ENCODE measurements at regions not wholly inside any gene's neighbourhood (a gene's known extent, or its start where the extent isn't known, plus 50 kb on each side); places are given as distances from the start of the nearest gene placed in this dataset.

DNA sequence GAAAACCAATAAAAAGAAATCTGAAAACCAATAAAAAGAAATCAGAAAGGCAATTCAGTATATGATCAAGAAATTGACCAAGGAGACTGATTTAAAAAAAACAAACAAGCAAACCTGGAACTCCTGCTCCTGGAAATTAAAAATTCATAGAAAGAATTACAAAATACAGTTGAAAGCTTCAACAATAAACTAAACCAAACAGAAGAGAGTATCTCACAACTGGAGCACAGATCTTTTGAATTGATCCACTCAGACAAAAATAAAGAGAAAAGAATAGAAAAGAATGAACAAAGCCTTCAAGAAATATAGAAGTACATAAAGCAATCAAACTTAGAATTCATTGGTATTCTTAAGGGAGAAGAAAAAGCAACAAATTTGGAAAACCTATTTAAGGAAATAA, 271.4 kb downstream of the MBNL1 start:
- no peak overlapping the region for H2AFZ ChIP-seq (ENCODE audit: control insufficient read depth, low read depth, low read length)
- CTCF ChIA-PET: interaction anchor here (0.6 to 1.4 kb wide), 4 partner anchors 44 to 1081 kb away, joined by 3 to 7 read pairs (median 4); no protein-coding TSS in a partner anchor

More for the DNA sequence above, 271.4 kb downstream of the MBNL1 start:
- no peak for TF ChIP-seq ESRRA (IDR thresholded peaks at IDR 0.05; ENCODE audit: low read length)
- TF ChIP-seq NFYA (IDR thresholded peaks at IDR 0.05; ENCODE audit: borderline replicate concordance, low read depth, low read length): no peak
- no peak for TF ChIP-seq BHLHE40 (IDR thresholded peaks at IDR 0.05; ENCODE audit: borderline replicate concordance in 1 of 2, low read depth in 2 of 2, low read length in 1 of 2)
- no peak for TF ChIP-seq IRF4 (IDR thresholded peaks at IDR 0.05; ENCODE audit: low read depth, low read length)
- no peak for TF ChIP-seq IKZF1 (conservative IDR thresholded peaks at IDR 0.05)
- TF ChIP-seq GATAD2B (conservative IDR thresholded peaks at IDR 0.05; ENCODE audit: low read depth): no peak
- no peak for TF ChIP-seq SRF (IDR thresholded peaks at IDR 0.05; ENCODE audit: low read depth in 2 of 2, low read length in 2 of 2)
- TF ChIP-seq HCFC1 (IDR thresholded peaks at IDR 0.05; ENCODE audit: low read length): no peak
- TF ChIP-seq ZBED1 (IDR thresholded peaks at IDR 0.05; ENCODE audit: borderline replicate concordance): no peak
- TF ChIP-seq, protein P1, sequence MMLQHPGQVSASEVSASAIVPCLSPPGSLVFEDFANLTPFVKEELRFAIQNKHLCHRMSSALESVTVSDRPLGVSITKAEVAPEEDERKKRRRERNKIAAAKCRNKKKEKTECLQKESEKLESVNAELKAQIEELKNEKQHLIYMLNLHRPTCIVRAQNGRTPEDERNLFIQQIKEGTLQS (IDR thresholded peaks at IDR 0.05; ENCODE audit: borderline replicate concordance, extremely low read depth, low read depth, low read length): no peak
- TF ChIP-seq GABPA (IDR thresholded peaks at IDR 0.05; ENCODE audit: low read depth): no peak
- TF ChIP-seq, protein P2, sequence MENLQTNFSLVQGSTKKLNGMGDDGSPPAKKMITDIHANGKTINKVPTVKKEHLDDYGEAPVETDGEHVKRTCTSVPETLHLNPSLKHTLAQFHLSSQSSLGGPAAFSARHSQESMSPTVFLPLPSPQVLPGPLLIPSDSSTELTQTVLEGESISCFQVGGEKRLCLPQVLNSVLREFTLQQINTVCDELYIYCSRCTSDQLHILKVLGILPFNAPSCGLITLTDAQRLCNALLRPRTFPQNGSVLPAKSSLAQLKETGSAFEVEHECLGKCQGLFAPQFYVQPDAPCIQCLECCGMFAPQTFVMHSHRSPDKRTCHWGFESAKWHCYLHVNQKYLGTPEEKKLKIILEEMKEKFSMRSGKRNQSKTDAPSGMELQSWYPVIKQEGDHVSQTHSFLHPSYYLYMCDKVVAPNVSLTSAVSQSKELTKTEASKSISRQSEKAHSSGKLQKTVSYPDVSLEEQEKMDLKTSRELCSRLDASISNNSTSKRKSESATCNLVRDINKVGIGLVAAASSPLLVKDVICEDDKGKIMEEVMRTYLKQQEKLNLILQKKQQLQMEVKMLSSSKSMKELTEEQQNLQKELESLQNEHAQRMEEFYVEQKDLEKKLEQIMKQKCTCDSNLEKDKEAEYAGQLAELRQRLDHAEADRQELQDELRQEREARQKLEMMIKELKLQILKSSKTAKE (IDR thresholded peaks at IDR 0.05; ENCODE audit: low read depth, poor library complexity, severe bottlenecking): no peak
- TF ChIP-seq, protein P3, sequence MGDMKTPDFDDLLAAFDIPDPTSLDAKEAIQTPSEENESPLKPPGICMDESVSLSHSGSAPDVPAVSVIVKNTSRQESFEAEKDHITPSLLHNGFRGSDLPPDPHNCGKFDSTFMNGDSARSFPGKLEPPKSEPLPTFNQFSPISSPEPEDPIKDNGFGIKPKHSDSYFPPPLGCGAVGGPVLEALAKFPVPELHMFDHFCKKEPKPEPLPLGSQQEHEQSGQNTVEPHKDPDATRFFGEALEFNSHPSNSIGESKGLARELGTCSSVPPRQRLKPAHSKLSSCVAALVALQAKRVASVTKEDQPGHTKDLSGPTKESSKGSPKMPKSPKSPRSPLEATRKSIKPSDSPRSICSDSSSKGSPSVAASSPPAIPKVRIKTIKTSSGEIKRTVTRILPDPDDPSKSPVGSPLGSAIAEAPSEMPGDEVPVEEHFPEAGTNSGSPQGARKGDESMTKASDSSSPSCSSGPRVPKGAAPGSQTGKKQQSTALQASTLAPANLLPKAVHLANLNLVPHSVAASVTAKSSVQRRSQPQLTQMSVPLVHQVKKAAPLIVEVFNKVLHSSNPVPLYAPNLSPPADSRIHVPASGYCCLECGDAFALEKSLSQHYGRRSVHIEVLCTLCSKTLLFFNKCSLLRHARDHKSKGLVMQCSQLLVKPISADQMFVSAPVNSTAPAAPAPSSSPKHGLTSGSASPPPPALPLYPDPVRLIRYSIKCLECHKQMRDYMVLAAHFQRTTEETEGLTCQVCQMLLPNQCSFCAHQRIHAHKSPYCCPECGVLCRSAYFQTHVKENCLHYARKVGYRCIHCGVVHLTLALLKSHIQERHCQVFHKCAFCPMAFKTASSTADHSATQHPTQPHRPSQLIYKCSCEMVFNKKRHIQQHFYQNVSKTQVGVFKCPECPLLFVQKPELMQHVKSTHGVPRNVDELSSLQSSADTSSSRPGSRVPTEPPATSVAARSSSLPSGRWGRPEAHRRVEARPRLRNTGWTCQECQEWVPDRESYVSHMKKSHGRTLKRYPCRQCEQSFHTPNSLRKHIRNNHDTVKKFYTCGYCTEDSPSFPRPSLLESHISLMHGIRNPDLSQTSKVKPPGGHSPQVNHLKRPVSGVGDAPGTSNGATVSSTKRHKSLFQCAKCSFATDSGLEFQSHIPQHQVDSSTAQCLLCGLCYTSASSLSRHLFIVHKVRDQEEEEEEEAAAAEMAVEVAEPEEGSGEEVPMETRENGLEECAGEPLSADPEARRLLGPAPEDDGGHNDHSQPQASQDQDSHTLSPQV (IDR thresholded peaks at IDR 0.05): no peak
- TF ChIP-seq NFXL1 (IDR thresholded peaks at IDR 0.05; ENCODE audit: borderline replicate concordance): no peak
- TF ChIP-seq YBX1 (IDR thresholded peaks at IDR 0.05): no peak
- no peak for TF ChIP-seq PAX8 (IDR thresholded peaks at IDR 0.05)
- no peak for TF ChIP-seq NFYB (IDR thresholded peaks at IDR 0.05; ENCODE audit: insufficient read depth, low read depth, low read length)
- no peak for TF ChIP-seq SIN3A (IDR thresholded peaks at IDR 0.05; ENCODE audit: low read depth, low read length)
- RAD21 ChIA-PET (ENCODE audit: unreplicated experiment): no interaction called here
- POLR2A ChIA-PET: no interaction called here
- Histone ChIP-seq H3K4me2 (ENCODE audit: control insufficient read depth, insufficient read depth) (no peak overlapping the region), H3K4me3 (no peak overlapping the region), H4K20me1 (ENCODE audit: control insufficient read depth, insufficient read depth) (no peaks in the 10 kb centered on the region), H3K9ac (ENCODE audit: control insufficient read depth, insufficient read depth, low read length) (no peak overlapping the region), H3K79me2 (ENCODE audit: control insufficient read depth, insufficient read depth, low read length) (no peaks in the 10 kb centered on the region), H3K9me3 (replicated peaks; ENCODE audit: control insufficient read depth, insufficient read depth, low read length) (peaks cover 3% of the 10 kb centered on the region; the same call in 2 of the 3 replicates), H3K27ac (ENCODE audit: control insufficient read depth, insufficient read depth) (no peak overlapping the region), H3K36me3 (ENCODE audit: control insufficient read depth in 2 of 2, insufficient read depth in 2 of 2, low read length in 1 of 2) (no peaks in the 10 kb centered on the region), H3K27me3 (replicated peaks in 1 of 2; ENCODE audit: control insufficient read depth in 2 of 2, insufficient read depth in 2 of 2, low read length in 1 of 2) (no peaks in the 10 kb centered on the region), H3K4me1 (ENCODE audit: control insufficient read depth, insufficient read depth, low read length) (no peaks in the 10 kb centered on the region)
- in situ Hi-C loops (cut with MboI): no loop called here
- ATAC-seq (no peak), DNase-seq (ENCODE audit: low read depth, low spot score) (no peak), FAIRE-seq (no peak)
- no TSS peak for BruUV-seq (replicated peaks)
- SMC1A ChIA-PET (ENCODE audit: uncharacterized antibody, unreplicated experiment): interaction anchor here (1.1 to 1.3 kb wide), 2 partner anchors 31 to 56 kb away, joined by 4 to 6 read pairs; no protein-coding TSS in a partner anchor
- intact Hi-C loops (cut with micrococcal nuclease; ENCODE audit: unreplicated experiment): no loop called here
